ENCODE measurements at regions not wholly inside any gene's neighbourhood (a gene's known extent, or its start where the extent isn't known, plus 50 kb on each side); places are given as distances from the start of the nearest gene placed in this dataset.
"Not testable (repeated sequence)": the region's sequence is repeated elsewhere in the genome, so short reads cannot be mapped to it uniquely, and the experiment has no call there.

- Histone ChIP-seq H3K4me3 (ENCODE audit: low read depth, low read length) (no peak overlapping the region), H3K27me3 (ENCODE audit: control insufficient read depth, insufficient read depth, low read length) (peaks cover 3% of the 10 kb centered on the region), H3K36me3 (ENCODE audit: control insufficient read depth, insufficient read depth, low read length) (no peaks in the 10 kb centered on the region)
- no peak for TF ChIP-seq CTCF (IDR thresholded peaks at IDR 0.05; ENCODE audit: insufficient read depth, low read length, severe bottlenecking)
- DNase-seq (ENCODE audit: low read depth) (no peak), FAIRE-seq (no peak)
Measured at GRCh38 chr2:17199741-17200140, 318.5 kb downstream of the RAD51AP2 start.

GRCh38 chr2:17196380-17196779 lies 321.9 kb downstream of the RAD51AP2 start:
- Histone ChIP-seq H3K36me3 (ENCODE audit: control insufficient read depth, insufficient read depth, low read length) (no peaks in the 10 kb centered on the region), H3K27me3 (ENCODE audit: control insufficient read depth, insufficient read depth, low read length) (peaks cover 3% of the 10 kb centered on the region), H3K4me3 (ENCODE audit: low read depth, low read length) (no peak overlapping the region)
- DNase-seq (ENCODE audit: low read depth) (no peak), FAIRE-seq (no peak)
- no peak for TF ChIP-seq CTCF (IDR thresholded peaks at IDR 0.05; ENCODE audit: insufficient read depth, low read length, severe bottlenecking)

- no peak for FAIRE-seq
- peaks cover 3% of the 10 kb centered on the region for H3K27me3 ChIP-seq (ENCODE audit: control insufficient read depth, insufficient read depth, low read length)
- H3K36me3 ChIP-seq (ENCODE audit: control insufficient read depth, insufficient read depth, low read length): no peaks in the 10 kb centered on the region
- DNase-seq (ENCODE audit: low read depth): no peak
- no peak for TF ChIP-seq CTCF (IDR thresholded peaks at IDR 0.05; ENCODE audit: insufficient read depth, low read length, severe bottlenecking)
- H3K4me3 ChIP-seq (ENCODE audit: low read depth, low read length): no peak overlapping the region
Measured at GRCh38 chr2:17195016-17195415, 323.2 kb downstream of the RAD51AP2 start.

GRCh38 chr2:17194083-17194482 lies 324.2 kb downstream of the RAD51AP2 start:
- Histone ChIP-seq H3K27me3 (ENCODE audit: control insufficient read depth, insufficient read depth, low read length) (peaks cover 3% of the 10 kb centered on the region), H3K4me3 (ENCODE audit: low read depth, low read length) (no peak overlapping the region), H3K36me3 (ENCODE audit: control insufficient read depth, insufficient read depth, low read length) (no peaks in the 10 kb centered on the region)
- FAIRE-seq (no peak), DNase-seq (ENCODE audit: low read depth) (no peak)
- TF ChIP-seq CTCF (IDR thresholded peaks at IDR 0.05; ENCODE audit: insufficient read depth, low read length, severe bottlenecking): no peak

- not testable (repeated sequence) for DNase-seq (ENCODE audit: low read depth); H3K4me3 ChIP-seq (ENCODE audit: low read depth, low read length); H3K27me3 ChIP-seq (ENCODE audit: control insufficient read depth, insufficient read depth, low read length); H3K36me3 ChIP-seq (ENCODE audit: control insufficient read depth, insufficient read depth, low read length); FAIRE-seq
Measured at GRCh38 chr2:17193433-17193890, 324.8 kb downstream of the RAD51AP2 start.

GRCh38 chr2:17191223-17191622 lies 327.0 kb downstream of the RAD51AP2 start:
- DNase-seq (ENCODE audit: low read depth) (no peak), FAIRE-seq (no peak)
- Histone ChIP-seq H3K4me3 (ENCODE audit: low read depth, low read length) (no peak overlapping the region), H3K27me3 (ENCODE audit: control insufficient read depth, insufficient read depth, low read length) (no peaks in the 10 kb centered on the region), H3K36me3 (ENCODE audit: control insufficient read depth, insufficient read depth, low read length) (no peaks in the 10 kb centered on the region)
- no peak for TF ChIP-seq CTCF (IDR thresholded peaks at IDR 0.05; ENCODE audit: insufficient read depth, low read length, severe bottlenecking)

All from bronchial epithelial cell (primary cell).